PC-9 (cell line): ENCODE measurements at regions not wholly inside any gene's neighbourhood (a gene's known extent, or its start where the extent isn't known, plus 50 kb on each side); places are given as distances from the start of the nearest gene placed in this dataset.

ENCODE experiments used
- BruUV-seq: library from RNA; stranded (reverse); fragments of 400-500 nt; replicated peaks from 2 replicates; lab custom pipeline; 2021; lab: Mats Ljungman, UMichigan
- CTCF ChIA-PET: fragments of 300-600 bp; sonication (Branson Sonifier 250); formaldehyde crosslinking; loops from one replicate; lab custom pipeline; 2022; ENCODE audit warnings: antibody characterized with exemption; lab: Charles Lee
- POLR2A ChIA-PET: fragments of 300-600 bp; sonication (Branson Sonifier 250); formaldehyde crosslinking; loops from one replicate; lab custom pipeline; 2022; ENCODE audit warnings: antibody characterized with exemption; ENCODE audit not compliant: unreplicated experiment; lab: Charles Lee
- DNase-seq, 2 experiments: peaks; one replicate each; pipeline versions ENCODE4 v3.0.0 to v3.0.0-alpha.2; 2015 to 2022; ENCODE audit warnings: mixed read lengths in 1 of 2
- H2AFZ ChIP-seq: fragments of 200-600 bp; sonication (generic); 2 replicates; pipeline ENCODE4 v1.8.1; 2017; ENCODE audit warnings: antibody characterized with exemption
- H3F3A ChIP-seq: fragments of 200-600 bp; sonication (generic); 2 replicates; pipeline ENCODE4 v1.8.1; 2017; ENCODE audit warnings: antibody characterized with exemption, mild to moderate bottlenecking, low read depth; ENCODE audit not compliant: insufficient read depth
- H3K27ac ChIP-seq: fragments of 200-600 bp; sonication (generic); 2 replicates; pipeline ENCODE4 v1.6.1; 2016; ENCODE audit warnings: mixed run types
- H3K27me3 ChIP-seq: fragments of 200-600 bp; sonication (generic); 2 replicates; pipeline ENCODE4 v1.6.1; 2016; ENCODE audit warnings: low read depth, mixed run types; ENCODE audit not compliant: insufficient read depth
- H3K36me3 ChIP-seq: fragments of 200-600 bp; sonication (generic); 2 replicates; pipeline ENCODE4 v1.6.1; 2016; ENCODE audit warnings: low read depth, mixed run types
- H3K4me1 ChIP-seq: fragments of 200-600 bp; sonication (generic); replicated peaks from 2 replicates; pipeline ENCODE4 v1.6.1; 2016; ENCODE audit warnings: mixed run types; ENCODE audit not compliant: insufficient read depth
- H3K4me2 ChIP-seq: fragments of 200-600 bp; sonication (generic); 2 replicates; pipeline ENCODE4 v1.6.1; 2017; ENCODE audit warnings: mixed run types
- H3K4me3 ChIP-seq: fragments of 200-600 bp; sonication (generic); 2 replicates; pipeline ENCODE4 v1.6.1; 2016; ENCODE audit warnings: mixed run types
- H3K79me2 ChIP-seq: fragments of 200-600 bp; sonication (generic); 2 replicates; pipeline ENCODE4 v1.6.1; 2017; ENCODE audit warnings: low read depth, mixed run types
- H3K9me2 ChIP-seq: fragments of 200-600 bp; sonication (generic); 2 replicates; pipeline ENCODE4 v1.8.1; 2017; ENCODE audit warnings: mild to moderate bottlenecking; ENCODE audit not compliant: insufficient read depth
- H3K9me3 ChIP-seq: fragments of 200-600 bp; sonication (generic); 2 replicates; pipeline ENCODE4 v1.8.1; 2016; ENCODE audit warnings: low read depth; ENCODE audit not compliant: insufficient read depth
- H4K20me1 ChIP-seq: fragments of 200-600 bp; sonication (generic); 2 replicates; pipeline ENCODE4 v1.8.1; 2017; ENCODE audit not compliant: insufficient read depth
- CTCF ChIP-seq: fragments of 200-600 bp; sonication (generic); conservative IDR thresholded peaks from 2 replicates; pipeline ENCODE4 v1.6.1; 2017; ENCODE audit warnings: mixed run types, antibody characterized with exemption, mild to moderate bottlenecking, moderate library complexity
- EZH2 ChIP-seq: fragments of 200-600 bp; sonication (generic); IDR thresholded peaks from 2 replicates; pipeline ENCODE4 v1.8.0; 2017; ENCODE audit warnings: antibody characterized with exemption, low read depth
- intact Hi-C: fragments of 100-400 bp; cut with micrococcal nuclease; formaldehyde crosslinking; loops from one replicate; pipeline ENCODE4 v1.10.0; 2022; ENCODE audit not compliant: unreplicated experiment

- intact Hi-C loops = no loop called here
- no peaks in the 10 kb centered on the region for H3F3A ChIP-seq
- no peak overlapping the region for H2AFZ ChIP-seq
- H3K27ac ChIP-seq = no peak overlapping the region
- H3K36me3 ChIP-seq = no peaks in the 10 kb centered on the region
- BruUV-seq = no TSS peak
- DNase-seq = no peak
- H3K9me3 ChIP-seq = peaks cover 23% of the 10 kb centered on the region; the same call in 1 of the 2 replicates
- ChIA-PET POLR2A (no interaction called here), CTCF (no interaction called here)
- H3K9me2 ChIP-seq = no peaks in the 10 kb centered on the region
- H4K20me1 ChIP-seq = no peaks in the 10 kb centered on the region
- H3K4me1 ChIP-seq = no peaks in the 10 kb centered on the region
- H3K27me3 ChIP-seq = no peaks in the 10 kb centered on the region
- no peak overlapping the region for H3K4me2 ChIP-seq
- no peaks in the 10 kb centered on the region for H3K79me2 ChIP-seq
- TF ChIP-seq EZH2 (no peak), CTCF (no peak)
- no peak overlapping the region for H3K4me3 ChIP-seq
Measured at GRCh38 chr2:111633189-111633588, 250.8 kb downstream of the ANAPC1 start.

- no peak for DNase-seq
- Histone ChIP-seq H4K20me1 (no peaks in the 10 kb centered on the region), H3K36me3 (no peaks in the 10 kb centered on the region), H2AFZ (no peak overlapping the region), H3K4me1 (no peaks in the 10 kb centered on the region), H3K9me2 (no peaks in the 10 kb centered on the region), H3K27me3 (no peaks in the 10 kb centered on the region), H3K79me2 (no peaks in the 10 kb centered on the region), H3K4me2 (no peak overlapping the region), H3K9me3 (peaks cover 21% of the 10 kb centered on the region; the same call in 1 of the 2 replicates), H3F3A (no peaks in the 10 kb centered on the region), H3K4me3 (no peak overlapping the region), H3K27ac (no peak overlapping the region)
- intact Hi-C loops = no loop called here
- TF ChIP-seq CTCF (no peak), EZH2 (no peak)
- ChIA-PET CTCF (no interaction called here), POLR2A (no interaction called here)
- no TSS peak for BruUV-seq
Measured at GRCh38 chr2:111633643-111634042, 250.3 kb downstream of the ANAPC1 start.

- Histone ChIP-seq H3K27me3 (no peaks in the 10 kb centered on the region), H3K4me2 (no peak overlapping the region), H4K20me1 (no peaks in the 10 kb centered on the region), H3K4me3 (no peak overlapping the region), H3K4me1 (no peaks in the 10 kb centered on the region), H3F3A (no peaks in the 10 kb centered on the region), H3K36me3 (no peaks in the 10 kb centered on the region), H3K9me3 (peaks cover 15% of the 10 kb centered on the region; the same call in 1 of the 2 replicates), H3K9me2 (no peaks in the 10 kb centered on the region), H2AFZ (no peak overlapping the region), H3K79me2 (no peaks in the 10 kb centered on the region), H3K27ac (no peak overlapping the region)
- no peak for TF ChIP-seq CTCF
- no peak for TF ChIP-seq EZH2
- DNase-seq = no peak
- no TSS peak for BruUV-seq
- intact Hi-C loops = no loop called here
- POLR2A ChIA-PET = no interaction called here
- CTCF ChIA-PET = no interaction called here
Measured at GRCh38 chr2:111634050-111634794, 249.8 kb downstream of the ANAPC1 start.
